KMS-11 (cell line): ENCODE measurements at regions not wholly inside any gene's neighbourhood (a gene's known extent, or its start where the extent isn't known, plus 50 kb on each side); places are given as distances from the start of the nearest gene placed in this dataset.

Source experiments
- H2AFZ ChIP-seq: fragments of 200-600 bp; sonication (generic); 2 replicates; pipeline ENCODE4 v1.6.1; 2016; ENCODE audit warnings: antibody characterized with exemption, mixed run types, low read depth
- H3K27ac ChIP-seq: fragments of 200-600 bp; sonication (generic); 2 replicates; pipeline ENCODE4 v1.6.1; 2016; ENCODE audit warnings: mild to moderate bottlenecking, mixed run types
- H3K27me3 ChIP-seq: fragments of 200-600 bp; sonication (generic); 2 replicates; pipeline ENCODE4 v1.6.1; 2017; ENCODE audit warnings: mild to moderate bottlenecking, low read depth, mixed run types, moderate library complexity; ENCODE audit not compliant: insufficient read depth
- H3K36me3 ChIP-seq: fragments of 200-600 bp; sonication (generic); 2 replicates; pipeline ENCODE4 v1.6.1; 2017; ENCODE audit warnings: mild to moderate bottlenecking, mixed run types; ENCODE audit not compliant: insufficient read depth
- H3K4me1 ChIP-seq: fragments of 200-600 bp; sonication (generic); 2 replicates; pipeline ENCODE4 v1.6.1; 2016; ENCODE audit warnings: mild to moderate bottlenecking, low read depth, mixed run types; ENCODE audit not compliant: poor library complexity, severe bottlenecking
- H3K4me2 ChIP-seq: fragments of 200-600 bp; sonication (generic); 2 replicates; pipeline ENCODE4 v1.7.0; 2016; ENCODE audit warnings: mild to moderate bottlenecking, mixed run types
- H3K4me3 ChIP-seq: fragments of 200-600 bp; sonication (generic); IDR thresholded peaks from 2 replicates; pipeline ENCODE4 v1.6.1; 2017; ENCODE audit warnings: low read depth, low read length, mixed read lengths; ENCODE audit not compliant: insufficient read depth
- H3K79me2 ChIP-seq: fragments of 200-600 bp; sonication (generic); 2 replicates; pipeline ENCODE4 v1.6.1; 2016; ENCODE audit warnings: low read depth, mixed run types; ENCODE audit not compliant: insufficient read depth
- H3K9ac ChIP-seq: fragments of 200-600 bp; sonication (generic); 2 replicates; pipeline ENCODE4 v1.6.1; 2016; ENCODE audit warnings: mild to moderate bottlenecking, mixed run types
- H4K20me1 ChIP-seq: fragments of 200-600 bp; sonication (generic); 2 replicates; pipeline ENCODE4 v1.6.1; 2016; ENCODE audit warnings: mild to moderate bottlenecking, mixed run types; ENCODE audit not compliant: insufficient read depth
- CTCF ChIP-seq: fragments of 200-600 bp; sonication (generic); conservative IDR thresholded peaks from 2 replicates; pipeline ENCODE4 v1.6.1; 2017; ENCODE audit warnings: low read depth, mild to moderate bottlenecking, antibody characterized with exemption, low read length, moderate library complexity, mixed read lengths

GRCh38 chr2:217337771-217338170 is 477.9 kb upstream of the TNP1 start:
- H3K4me1 ChIP-seq = no peaks in the 10 kb centered on the region
- no peaks in the 10 kb centered on the region for H3K36me3 ChIP-seq
- H2AFZ ChIP-seq = no peak overlapping the region
- no peak overlapping the region for H3K27ac ChIP-seq
- no peak for TF ChIP-seq CTCF
- H3K9ac ChIP-seq = no peak overlapping the region
- no peaks in the 10 kb centered on the region for H4K20me1 ChIP-seq
- no peaks in the 10 kb centered on the region for H3K27me3 ChIP-seq
- no peak overlapping the region for H3K4me2 ChIP-seq
- no peaks in the 10 kb centered on the region for H3K79me2 ChIP-seq
- H3K4me3 ChIP-seq = no peak overlapping the region

GRCh38 chr2:217336694-217337093 is 476.8 kb upstream of the TNP1 start:
- Histone ChIP-seq H3K9ac (no peak overlapping the region), H3K4me2 (no peak overlapping the region), H3K36me3 (no peaks in the 10 kb centered on the region), H2AFZ (no peak overlapping the region), H3K4me3 (no peak overlapping the region), H3K4me1 (no peaks in the 10 kb centered on the region), H4K20me1 (no peaks in the 10 kb centered on the region), H3K79me2 (no peaks in the 10 kb centered on the region), H3K27me3 (no peaks in the 10 kb centered on the region), H3K27ac (no peak overlapping the region)
- TF ChIP-seq CTCF = no peak

- Histone ChIP-seq H3K4me1 (no peaks in the 10 kb centered on the region), H3K27ac (no peak overlapping the region), H3K4me3 (no peak overlapping the region), H3K36me3 (no peaks in the 10 kb centered on the region), H3K79me2 (no peaks in the 10 kb centered on the region), H4K20me1 (no peaks in the 10 kb centered on the region), H3K9ac (no peak overlapping the region), H3K27me3 (no peaks in the 10 kb centered on the region), H2AFZ (no peak overlapping the region), H3K4me2 (no peak overlapping the region)
- no peak for TF ChIP-seq CTCF
Observed at GRCh38 chr2:217335341-217335966, 475.6 kb upstream of the TNP1 start.

- no peak for TF ChIP-seq CTCF
- no peaks in the 10 kb centered on the region for H3K4me1 ChIP-seq
- H4K20me1 ChIP-seq = no peaks in the 10 kb centered on the region
- H3K4me3 ChIP-seq = no peak overlapping the region
- H2AFZ ChIP-seq = no peak overlapping the region
- H3K79me2 ChIP-seq = no peaks in the 10 kb centered on the region
- no peak overlapping the region for H3K9ac ChIP-seq
- H3K27me3 ChIP-seq = no peaks in the 10 kb centered on the region
- no peak overlapping the region for H3K27ac ChIP-seq
- H3K4me2 ChIP-seq = no peak overlapping the region
- H3K36me3 ChIP-seq = no peaks in the 10 kb centered on the region
Observed at GRCh38 chr2:217334561-217334960, 474.7 kb upstream of the TNP1 start.
